ENCODE measurements at regions not wholly inside any gene's neighbourhood (a gene's known extent, or its start where the extent isn't known, plus 50 kb on each side); places are given as distances from the start of the nearest gene placed in this dataset.

DNA sequence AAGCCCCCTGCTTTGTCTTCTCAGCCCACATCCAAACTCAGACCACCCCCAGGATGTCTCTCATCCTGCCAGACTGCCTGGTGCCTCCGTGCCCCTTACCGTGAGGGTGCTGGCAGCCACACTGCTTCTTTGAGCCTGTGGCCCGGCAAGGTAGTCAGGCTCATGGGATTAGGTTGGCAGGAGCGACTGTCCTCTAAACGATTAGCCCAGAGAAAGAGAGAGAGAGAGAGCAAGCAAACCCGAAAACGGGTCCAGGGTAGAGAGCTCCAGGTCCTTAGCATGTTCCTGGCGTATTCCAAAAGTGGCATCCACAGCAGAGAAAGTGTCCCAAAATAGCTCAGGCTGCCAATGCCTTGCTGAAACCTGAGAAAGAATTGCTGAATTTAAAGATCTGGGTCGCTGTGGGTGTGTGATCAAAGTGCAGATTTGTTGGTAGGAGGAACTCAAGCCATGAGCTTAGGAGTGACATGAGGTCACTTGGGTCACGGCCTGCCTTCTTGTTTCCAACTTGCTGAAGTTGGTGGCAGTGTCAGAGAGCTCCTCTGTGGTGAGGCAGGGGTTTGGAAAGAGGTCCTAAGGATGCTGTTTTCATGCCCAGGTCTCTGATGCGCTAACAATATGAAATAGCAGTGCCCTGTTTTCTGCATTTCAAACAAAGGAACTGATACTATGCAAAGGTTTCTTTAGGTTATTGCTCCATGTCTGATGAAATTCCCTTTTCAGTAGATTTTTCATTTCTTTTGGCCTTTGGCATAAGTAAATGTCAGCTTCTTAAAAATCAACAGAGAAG is 81.6 kb downstream of the RTL9 start:
- H3K36me3 Mint-ChIP-seq (ENCODE audit: low read depth): no peaks in the 10 kb centered on the region

DNA sequence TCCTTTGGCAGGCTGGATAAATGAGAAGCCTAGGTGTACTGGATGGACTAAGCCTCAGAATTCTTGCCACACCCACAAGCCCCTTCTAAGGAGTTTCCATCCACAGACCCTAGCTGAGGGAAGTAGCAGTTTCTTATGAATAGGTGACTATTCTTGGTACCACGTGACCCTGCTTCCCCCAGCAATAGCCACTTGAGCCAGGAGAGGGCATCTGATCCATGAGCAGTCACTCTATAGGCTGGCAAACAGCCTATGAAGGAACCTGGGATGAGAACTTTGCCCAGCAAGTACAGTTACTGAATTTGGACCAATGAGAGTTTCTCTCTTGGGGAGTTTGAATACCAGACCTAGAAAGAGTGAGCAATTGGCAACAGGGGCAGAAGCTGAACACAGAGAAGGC is 84.0 kb downstream of the RTL9 start:
- Mint-ChIP-seq H3K4me3 (no peak overlapping the region), H3K27ac (no peak overlapping the region), H3K27me3 (ENCODE audit: insufficient read depth) (no peaks in the 10 kb centered on the region), H3K9me3 (no peaks in the 10 kb centered on the region), H3K36me3 (ENCODE audit: low read depth) (no peaks in the 10 kb centered on the region), H3K4me1 (ENCODE audit: low read depth) (no peaks in the 10 kb centered on the region)
- no peak for DNase-seq (ENCODE audit: low spot score)
- intact Hi-C loops (cut with micrococcal nuclease): no loop called here

More for the DNA sequence above, 81.6 kb downstream of the RTL9 start:
- H3K27me3 Mint-ChIP-seq (ENCODE audit: insufficient read depth): no peaks in the 10 kb centered on the region
- H3K4me3 Mint-ChIP-seq: no peak overlapping the region
- DNase-seq (ENCODE audit: low spot score): no peak
- H3K4me1 Mint-ChIP-seq (ENCODE audit: low read depth): no peaks in the 10 kb centered on the region
- intact Hi-C loops (cut with micrococcal nuclease): no loop called here
- no peak overlapping the region for H3K27ac Mint-ChIP-seq
- no peaks in the 10 kb centered on the region for H3K9me3 Mint-ChIP-seq

GRCh38 chrX:110444996-110445395 is 86.3 kb downstream of the RTL9 start:
- no peak for DNase-seq (ENCODE audit: low spot score)
- Mint-ChIP-seq H3K4me1 (ENCODE audit: low read depth) (no peaks in the 10 kb centered on the region), H3K27me3 (ENCODE audit: insufficient read depth) (no peaks in the 10 kb centered on the region), H3K36me3 (ENCODE audit: low read depth) (no peaks in the 10 kb centered on the region), H3K9me3 (no peaks in the 10 kb centered on the region), H3K27ac (no peak overlapping the region), H3K4me3 (no peak overlapping the region)
- intact Hi-C loops (cut with micrococcal nuclease): no loop called here

- Mint-ChIP-seq H3K9me3 (no peaks in the 10 kb centered on the region), H3K4me3 (no peak overlapping the region), H3K4me1 (ENCODE audit: low read depth) (no peaks in the 10 kb centered on the region), H3K36me3 (ENCODE audit: low read depth) (no peaks in the 10 kb centered on the region), H3K27me3 (ENCODE audit: insufficient read depth) (no peaks in the 10 kb centered on the region), H3K27ac (no peak overlapping the region)
- no peak for DNase-seq (ENCODE audit: low spot score)
- intact Hi-C loops (cut with micrococcal nuclease): no loop called here
Measured at GRCh38 chrX:110448459-110448858, 89.8 kb downstream of the RTL9 start.

GRCh38 chrX:110449312-110449711 is 90.7 kb downstream of the RTL9 start:
- intact Hi-C loops (cut with micrococcal nuclease): no loop called here
- Mint-ChIP-seq H3K9me3 (no peaks in the 10 kb centered on the region), H3K36me3 (ENCODE audit: low read depth) (no peaks in the 10 kb centered on the region), H3K27me3 (ENCODE audit: insufficient read depth) (no peaks in the 10 kb centered on the region), H3K4me3 (no peak overlapping the region), H3K27ac (no peak overlapping the region), H3K4me1 (ENCODE audit: low read depth) (no peaks in the 10 kb centered on the region)
- no peak for DNase-seq (ENCODE audit: low spot score)

- no peaks in the 10 kb centered on the region for H3K4me1 Mint-ChIP-seq (ENCODE audit: low read depth)
- DNase-seq (ENCODE audit: low spot score): peak; percentile 14
- no peaks in the 10 kb centered on the region for H3K36me3 Mint-ChIP-seq (ENCODE audit: low read depth)
- no peak overlapping the region for H3K27ac Mint-ChIP-seq
- no peak overlapping the region for H3K4me3 Mint-ChIP-seq
- no peaks in the 10 kb centered on the region for H3K9me3 Mint-ChIP-seq
- intact Hi-C loops (cut with micrococcal nuclease): loop anchor here (1.0 to 2.0 kb wide), 3 partner anchors 215 to 794 kb away; no protein-coding TSS in a partner anchor
- no peaks in the 10 kb centered on the region for H3K27me3 Mint-ChIP-seq (ENCODE audit: insufficient read depth)
Measured at GRCh38 chrX:110450050-110450449, 91.4 kb downstream of the RTL9 start.

- Mint-ChIP-seq H3K4me3 (no peak overlapping the region), H3K27ac (no peak overlapping the region), H3K27me3 (ENCODE audit: insufficient read depth) (peaks cover 6% of the 10 kb centered on the region), H3K9me3 (no peaks in the 10 kb centered on the region), H3K4me1 (ENCODE audit: low read depth) (no peaks in the 10 kb centered on the region), H3K36me3 (ENCODE audit: low read depth) (no peaks in the 10 kb centered on the region)
- DNase-seq (ENCODE audit: low spot score): no peak
- intact Hi-C loops (cut with micrococcal nuclease): no loop called here
Measured at GRCh38 chrX:110454336-110454735, 95.7 kb downstream of the RTL9 start.

DNA sequence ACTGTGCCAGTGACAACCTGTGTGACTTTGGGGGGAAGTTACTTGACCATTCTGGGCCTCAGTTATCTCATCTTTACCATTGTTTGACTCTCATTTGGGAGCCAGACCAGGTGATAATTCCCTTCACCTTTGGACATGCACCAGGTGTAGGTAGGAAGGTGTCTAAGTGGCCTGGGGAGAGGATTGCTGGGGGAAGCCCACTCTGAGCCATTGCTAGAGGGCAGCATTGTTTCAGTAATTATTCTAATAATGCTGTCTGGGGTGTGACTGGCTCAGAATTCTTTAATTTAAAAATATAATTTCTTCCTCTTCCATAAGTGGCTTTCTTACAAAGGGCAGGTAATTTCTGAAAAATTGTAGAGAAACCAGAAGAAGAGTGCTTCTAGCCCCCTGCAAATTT is 104.3 kb downstream of the RTL9 start:
- no peak overlapping the region for H3K4me3 Mint-ChIP-seq

GRCh38 chrX:110466790-110467189 is 108.1 kb downstream of the RTL9 start:
- DNase-seq (ENCODE audit: low spot score): no peak
- Mint-ChIP-seq H3K4me3 (no peak overlapping the region), H3K27me3 (ENCODE audit: insufficient read depth) (no peaks in the 10 kb centered on the region), H3K9me3 (no peaks in the 10 kb centered on the region), H3K4me1 (ENCODE audit: low read depth) (no peaks in the 10 kb centered on the region), H3K36me3 (ENCODE audit: low read depth) (no peaks in the 10 kb centered on the region), H3K27ac (no peak overlapping the region)
- intact Hi-C loops (cut with micrococcal nuclease): no loop called here

More for the DNA sequence above, 104.3 kb downstream of the RTL9 start:
- Mint-ChIP-seq H3K27ac (no peak overlapping the region), H3K36me3 (ENCODE audit: low read depth) (no peaks in the 10 kb centered on the region), H3K27me3 (ENCODE audit: insufficient read depth) (peaks cover 5% of the 10 kb centered on the region), H3K4me1 (ENCODE audit: low read depth) (no peaks in the 10 kb centered on the region), H3K9me3 (no peaks in the 10 kb centered on the region)
- no peak for DNase-seq (ENCODE audit: low spot score)
- intact Hi-C loops (cut with micrococcal nuclease): no loop called here

DNA sequence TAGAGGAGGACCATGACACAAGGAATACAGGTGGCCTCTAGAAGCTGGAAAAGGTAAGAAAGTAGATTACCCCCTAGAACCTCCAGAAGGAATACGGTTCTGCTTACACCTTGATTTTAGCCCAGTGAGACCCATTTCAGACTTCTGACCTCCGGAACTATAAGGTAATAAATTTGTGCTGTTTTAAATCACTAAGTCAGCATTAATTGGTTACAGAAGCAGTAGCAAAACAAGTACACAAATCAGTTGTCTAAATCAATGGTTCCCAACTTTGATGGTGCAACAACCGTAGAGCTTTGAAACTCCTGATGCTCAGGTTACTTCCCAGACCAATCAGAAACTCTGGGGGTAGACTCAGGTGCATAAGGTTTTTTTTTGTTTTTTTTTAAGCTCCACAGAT is 113.6 kb downstream of the RTL9 start:
- Mint-ChIP-seq H3K27me3 (ENCODE audit: insufficient read depth) (peaks cover 2% of the 10 kb centered on the region), H3K27ac (no peak overlapping the region), H3K36me3 (ENCODE audit: low read depth) (no peaks in the 10 kb centered on the region), H3K4me1 (ENCODE audit: low read depth) (no peaks in the 10 kb centered on the region), H3K9me3 (no peaks in the 10 kb centered on the region), H3K4me3 (no peak overlapping the region)
- DNase-seq (ENCODE audit: low spot score): no peak
- intact Hi-C loops (cut with micrococcal nuclease): no loop called here

GRCh38 chrX:110477593-110478228 is 119.1 kb downstream of the RTL9 start:
- H3K9me3 Mint-ChIP-seq: no peaks in the 10 kb centered on the region
- peaks cover 2% of the 10 kb centered on the region for H3K27me3 Mint-ChIP-seq (ENCODE audit: insufficient read depth)
- no peak overlapping the region for H3K4me3 Mint-ChIP-seq
- no peak overlapping the region for H3K27ac Mint-ChIP-seq
- no peak for DNase-seq (ENCODE audit: low spot score)
- H3K36me3 Mint-ChIP-seq (ENCODE audit: low read depth): no peaks in the 10 kb centered on the region
- no peaks in the 10 kb centered on the region for H3K4me1 Mint-ChIP-seq (ENCODE audit: low read depth)
- intact Hi-C loops (cut with micrococcal nuclease): no loop called here

- DNase-seq (ENCODE audit: low spot score): no peak
- intact Hi-C loops (cut with micrococcal nuclease): no loop called here
- no peak overlapping the region for H3K4me3 Mint-ChIP-seq
- no peak overlapping the region for H3K27ac Mint-ChIP-seq
- no peaks in the 10 kb centered on the region for H3K36me3 Mint-ChIP-seq (ENCODE audit: low read depth)
- H3K9me3 Mint-ChIP-seq: no peaks in the 10 kb centered on the region
- no peaks in the 10 kb centered on the region for H3K4me1 Mint-ChIP-seq (ENCODE audit: low read depth)
- no peaks in the 10 kb centered on the region for H3K27me3 Mint-ChIP-seq (ENCODE audit: insufficient read depth)
Measured at GRCh38 chrX:110491846-110492620, 133.4 kb downstream of the RTL9 start.

GRCh38 chrX:110504947-110505346 is 146.3 kb downstream of the RTL9 start:
- Mint-ChIP-seq H3K27me3 (ENCODE audit: insufficient read depth) (no peaks in the 10 kb centered on the region), H3K4me3 (no peak overlapping the region), H3K9me3 (no peaks in the 10 kb centered on the region), H3K27ac (no peak overlapping the region), H3K36me3 (ENCODE audit: low read depth) (no peaks in the 10 kb centered on the region), H3K4me1 (ENCODE audit: low read depth) (no peaks in the 10 kb centered on the region)
- no peak for DNase-seq (ENCODE audit: low spot score)
- intact Hi-C loops (cut with micrococcal nuclease): no loop called here
